IMR-90 (cell line): ENCODE measurements at regions not wholly inside any gene's neighbourhood (a gene's known extent, or its start where the extent isn't known, plus 50 kb on each side); places are given as distances from the start of the nearest gene placed in this dataset.

Experiments
- MAZ ChIP-seq: IDR thresholded peaks from 2 replicates; pipeline ENCODE4 v1.6.1; 2012; ENCODE audit warnings: low read depth, mild to moderate bottlenecking, low read length, improper control_type of control experiment, moderate library complexity, borderline replicate concordance
- MXI1 ChIP-seq: IDR thresholded peaks from 2 replicates; pipeline ENCODE4 v1.6.1; 2012; ENCODE audit warnings: low read depth, mild to moderate bottlenecking, low read length, moderate library complexity, borderline replicate concordance
- POLR2A ChIP-seq: IDR thresholded peaks from 2 replicates; pipeline ENCODE4 v1.6.1; 2012; ENCODE audit warnings: mild to moderate bottlenecking, low read depth, low read length
- RCOR1 ChIP-seq: IDR thresholded peaks from 2 replicates; pipeline ENCODE4 v1.6.1; 2012; ENCODE audit warnings: mild to moderate bottlenecking, low read length, improper control_type of control experiment; ENCODE audit not compliant: insufficient replicate concordance
- RFX5 ChIP-seq: IDR thresholded peaks from 2 replicates; pipeline ENCODE4 v1.8.0; 2012; ENCODE audit warnings: low read depth, mild to moderate bottlenecking, low read length, moderate library complexity
- TF ChIP-seq, protein P1 (sequence below): conservative IDR thresholded peaks from 2 replicates; pipeline ENCODE4 v1.5.1; 2012; ENCODE audit warnings: mild to moderate bottlenecking, low read depth, low read length, improper control_type of control experiment
- TF ChIP-seq, protein P2 (sequence below): fragments of 150-350 bp; IDR thresholded peaks from 2 replicates; pipeline ENCODE4 v1.6.1; 2016; ENCODE audit warnings: low read depth, mild to moderate bottlenecking, low read length, moderate library complexity, borderline replicate concordance
- TF ChIP-seq, protein P3 (sequence below): fragments of 150-350 bp; IDR thresholded peaks from 2 replicates; pipeline ENCODE4 v1.6.1; 2017; ENCODE audit warnings: mild to moderate bottlenecking, antibody characterized with exemption, low read length, low read depth

DNA sequence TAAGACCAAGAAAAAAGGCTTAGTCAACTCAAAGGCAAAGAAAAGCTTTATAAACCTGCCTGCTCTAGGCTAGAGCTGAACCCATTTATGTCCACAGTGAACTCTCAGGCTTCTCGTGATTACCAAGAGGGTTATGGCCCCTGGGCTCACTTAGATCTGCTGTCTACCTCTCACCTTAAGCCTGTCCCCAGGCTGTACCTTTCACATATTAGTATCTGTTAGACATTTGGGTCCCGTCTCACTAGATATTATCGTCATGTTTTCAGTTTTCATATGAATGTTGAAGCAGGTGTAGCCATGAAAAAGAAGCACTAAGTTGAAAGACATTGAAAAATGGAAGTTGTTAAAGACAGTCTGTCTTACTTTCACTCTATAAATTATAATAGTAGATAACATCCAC lies 75.2 kb upstream of the COX7C start:
- TF ChIP-seq, protein P1, sequence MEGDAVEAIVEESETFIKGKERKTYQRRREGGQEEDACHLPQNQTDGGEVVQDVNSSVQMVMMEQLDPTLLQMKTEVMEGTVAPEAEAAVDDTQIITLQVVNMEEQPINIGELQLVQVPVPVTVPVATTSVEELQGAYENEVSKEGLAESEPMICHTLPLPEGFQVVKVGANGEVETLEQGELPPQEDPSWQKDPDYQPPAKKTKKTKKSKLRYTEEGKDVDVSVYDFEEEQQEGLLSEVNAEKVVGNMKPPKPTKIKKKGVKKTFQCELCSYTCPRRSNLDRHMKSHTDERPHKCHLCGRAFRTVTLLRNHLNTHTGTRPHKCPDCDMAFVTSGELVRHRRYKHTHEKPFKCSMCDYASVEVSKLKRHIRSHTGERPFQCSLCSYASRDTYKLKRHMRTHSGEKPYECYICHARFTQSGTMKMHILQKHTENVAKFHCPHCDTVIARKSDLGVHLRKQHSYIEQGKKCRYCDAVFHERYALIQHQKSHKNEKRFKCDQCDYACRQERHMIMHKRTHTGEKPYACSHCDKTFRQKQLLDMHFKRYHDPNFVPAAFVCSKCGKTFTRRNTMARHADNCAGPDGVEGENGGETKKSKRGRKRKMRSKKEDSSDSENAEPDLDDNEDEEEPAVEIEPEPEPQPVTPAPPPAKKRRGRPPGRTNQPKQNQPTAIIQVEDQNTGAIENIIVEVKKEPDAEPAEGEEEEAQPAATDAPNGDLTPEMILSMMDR: no peak
- TF ChIP-seq MAZ: no peak
- no peak for TF ChIP-seq POLR2A
- TF ChIP-seq, protein P2, sequence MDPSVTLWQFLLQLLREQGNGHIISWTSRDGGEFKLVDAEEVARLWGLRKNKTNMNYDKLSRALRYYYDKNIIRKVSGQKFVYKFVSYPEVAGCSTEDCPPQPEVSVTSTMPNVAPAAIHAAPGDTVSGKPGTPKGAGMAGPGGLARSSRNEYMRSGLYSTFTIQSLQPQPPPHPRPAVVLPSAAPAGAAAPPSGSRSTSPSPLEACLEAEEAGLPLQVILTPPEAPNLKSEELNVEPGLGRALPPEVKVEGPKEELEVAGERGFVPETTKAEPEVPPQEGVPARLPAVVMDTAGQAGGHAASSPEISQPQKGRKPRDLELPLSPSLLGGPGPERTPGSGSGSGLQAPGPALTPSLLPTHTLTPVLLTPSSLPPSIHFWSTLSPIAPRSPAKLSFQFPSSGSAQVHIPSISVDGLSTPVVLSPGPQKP: no peak
- TF ChIP-seq MXI1: no peak
- no peak for TF ChIP-seq RCOR1
- TF ChIP-seq RFX5: no peak
- TF ChIP-seq, protein P3, sequence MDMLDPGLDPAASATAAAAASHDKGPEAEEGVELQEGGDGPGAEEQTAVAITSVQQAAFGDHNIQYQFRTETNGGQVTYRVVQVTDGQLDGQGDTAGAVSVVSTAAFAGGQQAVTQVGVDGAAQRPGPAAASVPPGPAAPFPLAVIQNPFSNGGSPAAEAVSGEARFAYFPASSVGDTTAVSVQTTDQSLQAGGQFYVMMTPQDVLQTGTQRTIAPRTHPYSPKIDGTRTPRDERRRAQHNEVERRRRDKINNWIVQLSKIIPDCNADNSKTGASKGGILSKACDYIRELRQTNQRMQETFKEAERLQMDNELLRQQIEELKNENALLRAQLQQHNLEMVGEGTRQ: no peak
